GM12878 (cell line): ENCODE measurements at regions not wholly inside any gene's neighbourhood (a gene's known extent, or its start where the extent isn't known, plus 50 kb on each side); places are given as distances from the start of the nearest gene placed in this dataset.

Experiments used
- ATAC-seq: fragments of 200-7000 bp; cut with Tn5 transposase; 3 replicates; pipeline ENCODE4 v1.9.1; 2020; ENCODE audit warnings: mild to moderate bottlenecking, moderate library complexity
- BruUV-seq: library from RNA; stranded (reverse); fragments of 400-500 nt; replicated peaks from 2 replicates; lab custom pipeline; 2021; lab: Mats Ljungman, UMichigan
- CTCF ChIA-PET: fragments of 300-600 bp; sonication (Branson Sonifier 250); formaldehyde crosslinking; extraction: SDS; loops from one replicate; lab custom pipeline; 2021; ENCODE audit warnings: inconsistent platforms; lab: Yijun Ruan, JAX
- POLR2A ChIA-PET: fragments of 350-600 bp; formaldehyde crosslinking; extraction: SDS; loops from one replicate; lab custom pipeline; 2021; ENCODE audit warnings: inconsistent platforms; lab: Charles Lee
- RAD21 ChIA-PET: fragments of 300-600 bp; sonication (Branson Sonifier 250); formaldehyde crosslinking; loops from one replicate; lab custom pipeline; 2023; ENCODE audit warnings: antibody characterized with exemption; ENCODE audit not compliant: unreplicated experiment; lab: Charles Lee
- SMC1A ChIA-PET: fragments of 300-600 bp; sonication (Branson Sonifier 250); formaldehyde crosslinking; loops from one replicate; lab custom pipeline; 2023; ENCODE audit not compliant: unreplicated experiment, uncharacterized antibody; lab: Charles Lee
- DNase-seq: peaks from one replicate; pipeline ENCODE4 v3.0.0-alpha.2; 2011; ENCODE audit warnings: low read depth, low spot score
- FAIRE-seq: peaks from 3 replicates; lab custom pipeline; 2011; peaks lifted over from hg19 to GRCh38; lab: Jason Lieb, UNC
- H2AFZ ChIP-seq: 2 replicates; pipeline ENCODE4 v1.6.0; 2011; ENCODE audit warnings: low read depth, low read length, control low read depth; ENCODE audit not compliant: control insufficient read depth
- H3K27ac ChIP-seq: 2 replicates; pipeline ENCODE4 v1.5.1; 2011; ENCODE audit warnings: control low read depth; ENCODE audit not compliant: control insufficient read depth, insufficient read depth
- H3K27me3 ChIP-seq, 2 experiments: replicated peaks in 1 of 2; 2 replicates each; pipeline versions ENCODE4 v1.6.0 to v1.6.1; 2011; ENCODE audit warnings: low read length in 1 of 2; ENCODE audit not compliant: control insufficient read depth in 2 of 2, insufficient read depth in 2 of 2
- H3K36me3 ChIP-seq, 2 experiments: 2 replicates each; pipeline ENCODE4 v1.5.1; 2011; ENCODE audit warnings: low read length in 1 of 2; ENCODE audit not compliant: control insufficient read depth in 2 of 2, insufficient read depth in 2 of 2
- H3K4me1 ChIP-seq: 2 replicates; pipeline ENCODE4 v1.6.1; 2011; ENCODE audit warnings: mild to moderate bottlenecking, low read length, moderate library complexity, mixed read lengths; ENCODE audit not compliant: control insufficient read depth, insufficient read depth
- H3K4me2 ChIP-seq: 2 replicates; pipeline ENCODE4 v1.6.0; 2011; ENCODE audit warnings: control low read depth; ENCODE audit not compliant: control insufficient read depth, insufficient read depth
- H3K4me3 ChIP-seq: fragments of 200-600 bp; sonication (generic); 2 replicates; pipeline ENCODE4 v1.5.1; 2016
- H3K79me2 ChIP-seq: 2 replicates; pipeline ENCODE4 v1.6.0; 2011; ENCODE audit warnings: low read length; ENCODE audit not compliant: control insufficient read depth, insufficient read depth
- H3K9ac ChIP-seq: 2 replicates; pipeline ENCODE4 v1.8.0; 2011; ENCODE audit warnings: low read length, control low read depth, mixed read lengths; ENCODE audit not compliant: control insufficient read depth, insufficient read depth
- H3K9me3 ChIP-seq: replicated peaks from 3 replicates; pipeline ENCODE4 v1.5.1; 2011; ENCODE audit warnings: mild to moderate bottlenecking, low read length; ENCODE audit not compliant: control insufficient read depth, insufficient read depth
- H4K20me1 ChIP-seq: 2 replicates; pipeline ENCODE4 v1.6.0; 2011; ENCODE audit not compliant: control insufficient read depth, insufficient read depth
- CEBPZ ChIP-seq: fragments of 150-350 bp; IDR thresholded peaks from 2 replicates; pipeline ENCODE4 v1.6.1; 2016; ENCODE audit warnings: low read depth, low read length
- CHD1 ChIP-seq: IDR thresholded peaks from 2 replicates; pipeline ENCODE4 v1.6.1; 2012; ENCODE audit warnings: low read depth, low read length, improper control_type of control experiment
- LARP7 ChIP-seq: fragments of 450-650 bp; IDR thresholded peaks from 2 replicates; pipeline ENCODE4 v1.6.1; 2017; ENCODE audit warnings: mild to moderate bottlenecking
- TBL1XR1 ChIP-seq: IDR thresholded peaks from 2 replicates; pipeline ENCODE4 v1.6.1; 2012; ENCODE audit warnings: low read depth, low read length, improper control_type of control experiment
- ZBTB11 ChIP-seq: fragments of 450-650 bp; formaldehyde crosslinking; IDR thresholded peaks from 2 replicates; pipeline ENCODE4 v1.5.0; 2022; ENCODE audit warnings: mild to moderate bottlenecking, missing genetic modification characterization
- WGBS: methylation state at CpG from one replicate; pipeline ENCODE4 v1.1.6; 2016; ENCODE audit warnings: low lambda C conversion rate; ENCODE audit not compliant: insufficient replicate concordance, insufficient coverage; ENCODE audit errors: missing lambda C conversion rate; 5-methylcytosine and 5-hydroxymethylcytosine counted together
- in situ Hi-C: fragments of 300-500 bp; cut with MboI; formaldehyde crosslinking; loops from 9 replicates; pipeline ENCODE4 v1.14.3; 2018; ENCODE audit warnings: mixed read lengths
- intact Hi-C: fragments of 100-400 bp; cut with micrococcal nuclease; formaldehyde crosslinking; loops from one replicate; pipeline ENCODE4 v1.14.2; 2022; ENCODE audit not compliant: unreplicated experiment

GRCh38 chr6:147782302-147782701, 273.8 kb downstream of the SAMD5 start:
- ChIA-PET RAD21 (no interaction called here), SMC1A (no interaction called here), POLR2A (no interaction called here), CTCF (no interaction called here)
- in situ Hi-C loops (no loop called here), intact Hi-C loops (no loop called here)
- H3K36me3 ChIP-seq, result no peaks in the 10 kb centered on the region
- ATAC-seq, result no peak
- H2AFZ ChIP-seq, result no peak overlapping the region
- no peak overlapping the region for H3K4me2 ChIP-seq
- no peak overlapping the region for H3K4me3 ChIP-seq
- no peaks in the 10 kb centered on the region for H3K4me1 ChIP-seq
- WGBS, result 28% methylated on average over 3 of the region's 3 CpGs
- H3K27me3 ChIP-seq, result no peaks in the 10 kb centered on the region
- H4K20me1 ChIP-seq, result no peaks in the 10 kb centered on the region
- no peak for FAIRE-seq
- no peaks in the 10 kb centered on the region for H3K9me3 ChIP-seq
- no peak for TF ChIP-seq LARP7
- no peak for TF ChIP-seq ZBTB11 (CRISPR knock-in tag)
- TF ChIP-seq TBL1XR1, result no peak
- TF ChIP-seq CHD1, result no peak
- TF ChIP-seq CEBPZ, result no peak
- no peak overlapping the region for H3K27ac ChIP-seq
- DNase-seq, result no peak
- no peaks in the 10 kb centered on the region for H3K79me2 ChIP-seq
- no TSS peak for BruUV-seq
- H3K9ac ChIP-seq, result no peak overlapping the region
